ENCODE measurements at regions not wholly inside any gene's neighbourhood (a gene's known extent, or its start where the extent isn't known, plus 50 kb on each side); places are given as distances from the start of the nearest gene placed in this dataset.

DNA sequence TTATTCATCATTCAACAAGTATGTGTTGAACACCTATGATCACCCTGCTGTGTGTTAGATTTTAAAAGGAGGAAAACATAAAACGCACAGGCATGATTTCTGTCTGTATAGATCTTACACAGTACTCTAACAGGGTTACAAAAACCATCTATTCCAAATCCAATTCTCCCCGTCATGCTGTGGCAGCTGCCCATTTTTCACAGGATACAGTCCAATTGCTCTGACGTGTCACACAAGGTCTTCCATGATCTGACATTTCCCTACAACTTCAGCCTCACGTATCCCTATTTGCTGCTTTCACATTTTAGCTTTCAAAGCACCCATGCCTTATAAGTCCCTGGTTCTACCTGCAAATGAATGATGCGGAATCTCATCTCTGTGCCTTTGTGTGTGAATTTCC lies 67.0 kb upstream of the CNTNAP4 start:
- no peak for DNase-seq
- Histone ChIP-seq H3K23ac (ENCODE audit: low read length) (no peak overlapping the region), H2BK120ac (ENCODE audit: low read depth, low read length) (peak overlapping the region; percentile 6), H3K9ac (ENCODE audit: low read length) (no peak overlapping the region), H2BK15ac (replicated peaks; ENCODE audit: low read depth) (no peak overlapping the region), H3K27me3 (ENCODE audit: insufficient read depth, low read length, poor library complexity) (no peaks in the 10 kb centered on the region), H3K56ac (ENCODE audit: low read length) (peak overlapping the region; percentile 47), H3K4me3 (ENCODE audit: low read length) (no peak overlapping the region), H3K79me2 (ENCODE audit: control insufficient read depth, insufficient read depth, low read length) (no peaks in the 10 kb centered on the region), H4K8ac (ENCODE audit: low read depth, low read length) (no peak overlapping the region), H3K4me2 (ENCODE audit: low read length) (no peak overlapping the region), H3K27ac (ENCODE audit: low read depth, low read length) (peak overlapping the region; percentile 7), H3K79me1 (ENCODE audit: low read length) (no peaks in the 10 kb centered on the region), H2AK5ac (ENCODE audit: low read length) (peak overlapping the region; percentile 62), H3K36me3 (ENCODE audit: control insufficient read depth, insufficient read depth, low read length) (no peaks in the 10 kb centered on the region), H3K4me1 (ENCODE audit: control insufficient read depth, low read depth, low read length) (peaks cover 2% of the 10 kb centered on the region), H3K4ac (ENCODE audit: low read depth, low read length) (peak overlapping the region; percentile 18), H3K18ac (ENCODE audit: low read length) (no peak overlapping the region), H2BK5ac (ENCODE audit: low read length) (peak overlapping the region; percentile 69), H4K5ac (ENCODE audit: low read length) (no peak overlapping the region)
- no CpG with 5 or more reads among the region's 5 CpGs for WGBS (ENCODE audit: extremely low coverage, insufficient coverage, low lambda C conversion rate)

DNA sequence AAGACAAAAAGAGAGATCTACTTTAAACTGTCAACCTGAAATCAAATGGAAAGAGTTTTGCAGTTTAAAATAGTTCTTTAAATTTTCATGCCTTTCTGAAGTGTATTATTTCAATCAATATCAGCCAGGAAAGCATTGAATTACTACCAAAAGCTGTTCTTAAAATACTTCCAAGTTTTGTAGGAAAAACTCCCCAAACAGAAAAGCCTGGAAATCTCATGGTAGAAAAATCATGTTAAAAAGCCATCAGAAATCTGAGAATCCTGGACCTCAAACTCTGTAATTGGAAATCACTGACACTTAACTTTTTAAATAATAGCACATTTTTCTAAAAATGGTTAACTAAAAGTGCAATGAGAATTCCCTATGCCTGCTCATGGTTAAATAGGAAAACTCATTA lies 63.3 kb upstream of the CNTNAP4 start:
- no peak for DNase-seq
- H2BK120ac ChIP-seq (ENCODE audit: low read depth, low read length) = no peak overlapping the region
- no peaks in the 10 kb centered on the region for H3K36me3 ChIP-seq (ENCODE audit: control insufficient read depth, insufficient read depth, low read length)
- H3K56ac ChIP-seq (ENCODE audit: low read length) = no peak overlapping the region
- no peak overlapping the region for H3K4ac ChIP-seq (ENCODE audit: low read depth, low read length)
- no peak overlapping the region for H4K8ac ChIP-seq (ENCODE audit: low read depth, low read length)
- H4K5ac ChIP-seq (ENCODE audit: low read length) = no peak overlapping the region
- no peak overlapping the region for H2BK15ac ChIP-seq (replicated peaks; ENCODE audit: low read depth)
- peaks cover 2% of the 10 kb centered on the region for H3K27me3 ChIP-seq (ENCODE audit: insufficient read depth, low read length, poor library complexity)
- no peak overlapping the region for H3K18ac ChIP-seq (ENCODE audit: low read length)
- no peak overlapping the region for H3K4me2 ChIP-seq (ENCODE audit: low read length)
- H3K4me1 ChIP-seq (ENCODE audit: control insufficient read depth, low read depth, low read length) = peaks cover 5% of the 10 kb centered on the region
- no peak overlapping the region for H3K27ac ChIP-seq (ENCODE audit: low read depth, low read length)
- H2BK5ac ChIP-seq (ENCODE audit: low read length) = no peak overlapping the region
- no peak overlapping the region for H3K9ac ChIP-seq (ENCODE audit: low read length)
- no peak overlapping the region for H2AK5ac ChIP-seq (ENCODE audit: low read length)
- no peaks in the 10 kb centered on the region for H3K79me1 ChIP-seq (ENCODE audit: low read length)
- H3K4me3 ChIP-seq (ENCODE audit: low read length) = no peak overlapping the region
- H3K79me2 ChIP-seq (ENCODE audit: control insufficient read depth, insufficient read depth, low read length) = no peaks in the 10 kb centered on the region
- H3K23ac ChIP-seq (ENCODE audit: low read length) = no peak overlapping the region

DNA sequence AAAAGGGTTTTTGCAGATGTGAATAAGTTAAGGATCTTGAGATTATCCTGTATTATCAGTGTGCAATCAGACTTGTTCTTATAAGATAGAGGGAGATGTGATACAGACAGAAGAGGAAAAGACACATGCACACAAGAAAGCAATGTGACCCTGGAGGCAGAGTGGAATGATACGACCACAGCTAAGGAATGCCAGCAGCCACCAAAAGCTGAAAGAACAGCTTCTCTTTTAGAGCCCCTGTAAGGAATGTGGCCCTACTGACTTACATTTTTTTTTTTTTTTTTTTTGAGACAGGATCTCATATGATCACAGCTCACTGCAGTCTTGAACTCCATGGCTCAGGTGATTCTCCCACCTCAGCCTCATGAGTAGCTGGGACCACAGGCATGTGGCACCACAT lies 62.3 kb upstream of the CNTNAP4 start:
- peak overlapping the region; percentile 45 for H2BK120ac ChIP-seq (ENCODE audit: low read depth, low read length)
- no peak overlapping the region for H3K4me2 ChIP-seq (ENCODE audit: low read length)
- no peaks in the 10 kb centered on the region for H3K36me3 ChIP-seq (ENCODE audit: control insufficient read depth, insufficient read depth, low read length)
- H3K56ac ChIP-seq (ENCODE audit: low read length) = peak overlapping the region; percentile 70
- peaks cover 2% of the 10 kb centered on the region for H3K27me3 ChIP-seq (ENCODE audit: insufficient read depth, low read length, poor library complexity)
- no peak overlapping the region for H3K23ac ChIP-seq (ENCODE audit: low read length)
- no CpG with 5 or more reads among the region's 1 CpG for WGBS (ENCODE audit: extremely low coverage, insufficient coverage, low lambda C conversion rate)
- no peak overlapping the region for H3K4me3 ChIP-seq (ENCODE audit: low read length)
- peak overlapping the region; percentile 84 for H3K18ac ChIP-seq (ENCODE audit: low read length)
- no peaks in the 10 kb centered on the region for H3K79me2 ChIP-seq (ENCODE audit: control insufficient read depth, insufficient read depth, low read length)
- H2AK5ac ChIP-seq (ENCODE audit: low read length) = no peak overlapping the region
- H3K4ac ChIP-seq (ENCODE audit: low read depth, low read length) = no peak overlapping the region
- DNase-seq = peak; percentile 84
- H3K4me1 ChIP-seq (ENCODE audit: control insufficient read depth, low read depth, low read length) = peaks cover 5% of the 10 kb centered on the region
- peak overlapping the region; percentile 83 for H3K27ac ChIP-seq (ENCODE audit: low read depth, low read length)
- no peak overlapping the region for H2BK15ac ChIP-seq (replicated peaks; ENCODE audit: low read depth)
- H3K79me1 ChIP-seq (ENCODE audit: low read length) = no peaks in the 10 kb centered on the region
- H4K5ac ChIP-seq (ENCODE audit: low read length) = no peak overlapping the region
- no peak overlapping the region for H3K9ac ChIP-seq (ENCODE audit: low read length)
- peak overlapping the region; percentile 70 for H2BK5ac ChIP-seq (ENCODE audit: low read length)
- no peak overlapping the region for H4K8ac ChIP-seq (ENCODE audit: low read depth, low read length)

DNA sequence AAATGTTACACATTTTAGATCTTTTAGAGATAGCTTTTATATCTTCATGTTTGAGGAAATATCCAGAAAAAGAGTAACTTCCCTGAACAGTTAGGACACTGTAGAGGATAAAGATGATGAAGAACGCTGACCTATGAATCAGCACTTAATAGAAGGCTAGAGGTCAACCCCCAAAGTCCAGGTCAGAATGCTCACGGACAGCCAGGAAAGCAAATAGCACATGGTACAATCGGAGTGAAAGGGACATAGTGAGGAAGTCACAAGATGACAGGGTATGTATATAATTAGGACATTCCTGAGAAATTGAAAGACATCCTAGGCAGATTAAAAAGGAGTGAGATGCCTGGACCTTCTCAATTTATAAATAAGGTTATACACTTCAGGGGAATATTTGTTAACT lies 55.1 kb upstream of the CNTNAP4 start:
- H3K4ac ChIP-seq (ENCODE audit: low read depth, low read length) = no peak overlapping the region
- H3K79me2 ChIP-seq (ENCODE audit: control insufficient read depth, insufficient read depth, low read length) = no peaks in the 10 kb centered on the region
- peaks cover 14% of the 10 kb centered on the region for H3K4me1 ChIP-seq (ENCODE audit: control insufficient read depth, low read depth, low read length)
- no peak overlapping the region for H4K5ac ChIP-seq (ENCODE audit: low read length)
- peak overlapping the region; percentile 72 for H3K56ac ChIP-seq (ENCODE audit: low read length)
- H3K27me3 ChIP-seq (ENCODE audit: insufficient read depth, low read length, poor library complexity) = peaks cover 2% of the 10 kb centered on the region
- peak overlapping the region; percentile 77 for H2BK5ac ChIP-seq (ENCODE audit: low read length)
- H2BK120ac ChIP-seq (ENCODE audit: low read depth, low read length) = peak overlapping the region; percentile 45
- no peak overlapping the region for H3K23ac ChIP-seq (ENCODE audit: low read length)
- H3K27ac ChIP-seq (ENCODE audit: low read depth, low read length) = no peak overlapping the region
- no peaks in the 10 kb centered on the region for H3K79me1 ChIP-seq (ENCODE audit: low read length)
- H3K4me3 ChIP-seq (ENCODE audit: low read length) = no peak overlapping the region
- no peaks in the 10 kb centered on the region for H3K36me3 ChIP-seq (ENCODE audit: control insufficient read depth, insufficient read depth, low read length)
- H2BK15ac ChIP-seq (replicated peaks; ENCODE audit: low read depth) = no peak overlapping the region
- peak overlapping the region; percentile 84 for H3K18ac ChIP-seq (ENCODE audit: low read length)
- no peak overlapping the region for H4K8ac ChIP-seq (ENCODE audit: low read depth, low read length)
- no peak overlapping the region for H3K4me2 ChIP-seq (ENCODE audit: low read length)
- no CpG with 5 or more reads among the region's 3 CpGs for WGBS (ENCODE audit: extremely low coverage, insufficient coverage, low lambda C conversion rate)
- no peak overlapping the region for H2AK5ac ChIP-seq (ENCODE audit: low read length)
- peak; percentile 45 for DNase-seq
- H3K9ac ChIP-seq (ENCODE audit: low read length) = no peak overlapping the region

DNA sequence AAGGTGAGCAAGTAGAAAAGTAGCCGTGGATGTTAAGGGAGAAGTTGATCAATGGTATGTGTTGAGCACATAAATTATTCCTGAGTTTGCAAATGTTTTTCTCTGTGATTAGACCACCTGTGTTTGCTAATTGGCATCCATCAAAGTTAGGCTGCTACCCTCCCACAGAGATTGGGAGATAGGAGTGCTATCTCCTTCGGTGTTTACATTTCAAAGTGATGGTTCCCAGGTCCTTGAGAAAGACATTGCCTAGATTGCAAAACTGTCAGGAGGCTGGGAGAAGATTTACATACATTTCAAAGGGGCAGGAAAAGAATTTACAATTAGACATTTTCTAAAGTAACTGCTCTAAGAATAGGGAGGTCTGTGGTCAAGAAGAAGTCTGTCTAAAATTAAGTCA lies 54.3 kb upstream of the CNTNAP4 start:
- WGBS (ENCODE audit: extremely low coverage, insufficient coverage, low lambda C conversion rate) = no CpG with 5 or more reads among the region's 2 CpGs
- Histone ChIP-seq H3K4me1 (ENCODE audit: control insufficient read depth, low read depth, low read length) (peaks cover 9% of the 10 kb centered on the region), H3K79me1 (ENCODE audit: low read length) (no peaks in the 10 kb centered on the region), H3K79me2 (ENCODE audit: control insufficient read depth, insufficient read depth, low read length) (no peaks in the 10 kb centered on the region), H3K36me3 (ENCODE audit: control insufficient read depth, insufficient read depth, low read length) (no peaks in the 10 kb centered on the region), H3K23ac (ENCODE audit: low read length) (no peak overlapping the region), H3K27me3 (ENCODE audit: insufficient read depth, low read length, poor library complexity) (peaks cover 2% of the 10 kb centered on the region), H4K8ac (ENCODE audit: low read depth, low read length) (no peak overlapping the region), H3K56ac (ENCODE audit: low read length) (no peak overlapping the region), H3K4ac (ENCODE audit: low read depth, low read length) (no peak overlapping the region), H3K18ac (ENCODE audit: low read length) (no peak overlapping the region), H3K9ac (ENCODE audit: low read length) (no peak overlapping the region), H2BK5ac (ENCODE audit: low read length) (no peak overlapping the region), H3K4me2 (ENCODE audit: low read length) (no peak overlapping the region), H4K5ac (ENCODE audit: low read length) (no peak overlapping the region), H2BK15ac (replicated peaks; ENCODE audit: low read depth) (no peak overlapping the region), H3K4me3 (ENCODE audit: low read length) (no peak overlapping the region), H2AK5ac (ENCODE audit: low read length) (no peak overlapping the region), H2BK120ac (ENCODE audit: low read depth, low read length) (no peak overlapping the region), H3K27ac (ENCODE audit: low read depth, low read length) (no peak overlapping the region)
- peak; percentile 94 for DNase-seq

DNA sequence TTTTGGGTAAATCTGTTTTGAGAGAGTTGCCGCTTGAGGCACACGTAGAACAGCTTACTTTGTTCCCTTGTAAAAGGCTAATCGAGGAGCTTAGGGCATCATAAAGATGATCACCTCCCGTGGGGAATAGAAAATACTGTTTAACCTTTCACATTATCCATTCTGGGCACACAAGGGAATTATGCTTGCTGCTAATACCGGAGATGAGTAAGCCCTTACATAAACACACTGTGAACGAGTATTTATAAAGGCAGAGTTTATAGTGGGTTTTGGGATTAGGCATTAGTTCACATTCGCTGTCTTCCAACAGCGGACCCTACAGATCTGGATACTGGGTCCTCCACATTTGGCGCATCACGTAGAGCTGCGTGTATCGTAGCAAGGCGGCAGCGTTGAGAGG lies 51.2 kb upstream of the CNTNAP4 start:
- H3K9ac ChIP-seq (ENCODE audit: low read length) = no peak overlapping the region
- no peaks in the 10 kb centered on the region for H3K79me2 ChIP-seq (ENCODE audit: control insufficient read depth, insufficient read depth, low read length)
- no peak overlapping the region for H3K4ac ChIP-seq (ENCODE audit: low read depth, low read length)
- H4K5ac ChIP-seq (ENCODE audit: low read length) = no peak overlapping the region
- no peak overlapping the region for H4K8ac ChIP-seq (ENCODE audit: low read depth, low read length)
- no peaks in the 10 kb centered on the region for H3K79me1 ChIP-seq (ENCODE audit: low read length)
- H3K36me3 ChIP-seq (ENCODE audit: control insufficient read depth, insufficient read depth, low read length) = no peaks in the 10 kb centered on the region
- H2AK5ac ChIP-seq (ENCODE audit: low read length) = peak overlapping the region; percentile 47
- no peak overlapping the region for H3K56ac ChIP-seq (ENCODE audit: low read length)
- H2BK15ac ChIP-seq (replicated peaks; ENCODE audit: low read depth) = no peak overlapping the region
- H3K27ac ChIP-seq (ENCODE audit: low read depth, low read length) = no peak overlapping the region
- no peak overlapping the region for H2BK120ac ChIP-seq (ENCODE audit: low read depth, low read length)
- no peak overlapping the region for H3K18ac ChIP-seq (ENCODE audit: low read length)
- DNase-seq = no peak
- no peak overlapping the region for H3K23ac ChIP-seq (ENCODE audit: low read length)
- H2BK5ac ChIP-seq (ENCODE audit: low read length) = no peak overlapping the region
- no peaks in the 10 kb centered on the region for H3K27me3 ChIP-seq (ENCODE audit: insufficient read depth, low read length, poor library complexity)
- peaks cover 7% of the 10 kb centered on the region for H3K4me1 ChIP-seq (ENCODE audit: control insufficient read depth, low read depth, low read length)
- no CpG with 5 or more reads among the region's 14 CpGs for WGBS (ENCODE audit: extremely low coverage, insufficient coverage, low lambda C conversion rate)
- no peak overlapping the region for H3K4me2 ChIP-seq (ENCODE audit: low read length)
- H3K4me3 ChIP-seq (ENCODE audit: low read length) = no peak overlapping the region
